Muscle of back (tissue), 3 donors: ENCODE measurements at regions not wholly inside any gene's neighbourhood (a gene's known extent, or its start where the extent isn't known, plus 50 kb on each side); places are given as distances from the start of the nearest gene placed in this dataset.
"Not testable (repeated sequence)": the region's sequence is repeated elsewhere in the genome, so short reads cannot be mapped to it uniquely, and the experiment has no call there.

Source experiments
- DNase-seq, 3 donors: peaks; one replicate each; pipeline versions ENCODE4 v3.0.0 to v3.0.0-alpha.2; 2013

- DNase-seq, result no peak
Observed at GRCh38 chr2:216950547-216950946, 90.7 kb upstream of the TNP1 start.

GRCh38 chr2:216949700-216950413 lies 90.0 kb upstream of the TNP1 start:
- no peak for DNase-seq

- DNase-seq, result no peak
Observed at GRCh38 chr2:216947055-216947454, 87.2 kb upstream of the TNP1 start.

DNA sequence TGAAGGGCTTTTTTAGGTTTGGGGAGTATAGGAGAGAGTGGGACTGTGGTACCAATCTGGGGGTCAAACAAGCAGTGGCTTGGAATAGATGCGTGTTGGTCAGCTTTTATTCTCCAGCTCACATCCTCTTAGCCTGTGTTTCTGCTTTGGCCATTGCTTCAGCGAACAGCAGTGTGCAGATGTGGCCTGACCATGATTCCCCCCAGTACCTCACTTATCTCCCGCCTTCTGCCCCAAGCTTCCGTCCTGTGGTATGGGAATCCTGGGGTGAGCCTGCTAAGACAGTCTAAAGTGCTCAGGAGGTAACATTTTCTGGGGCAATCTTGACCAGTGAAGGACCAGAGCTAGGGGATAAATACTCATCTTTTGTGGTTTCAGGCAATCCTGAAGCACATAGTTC lies 84.9 kb upstream of the TNP1 start:
- DNase-seq, result no peak

DNA sequence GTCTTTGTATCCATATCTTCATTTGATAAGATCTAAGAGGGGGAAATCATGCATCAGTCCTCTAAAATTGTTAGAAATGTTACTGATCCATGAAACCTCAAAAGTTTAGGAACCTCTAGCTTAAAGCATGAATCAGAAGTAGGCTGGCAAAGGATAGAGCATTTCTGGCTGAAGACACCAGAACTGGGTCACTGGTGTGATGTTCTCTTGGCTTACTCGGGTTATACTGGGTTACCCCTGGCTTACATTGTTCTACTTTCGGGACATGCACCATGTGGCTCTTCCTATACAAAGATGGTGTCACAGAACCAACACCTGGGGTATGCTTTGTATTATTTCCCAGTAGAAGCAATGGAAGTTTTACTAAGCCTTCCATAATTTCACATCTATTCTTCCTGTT lies 83.2 kb upstream of the TNP1 start:
- DNase-seq, result no peak

- DNase-seq, result no peak
Observed at GRCh38 chr2:216942465-216942864, 82.6 kb upstream of the TNP1 start.

GRCh38 chr2:216942016-216942415 lies 82.2 kb upstream of the TNP1 start:
- no peak for DNase-seq

DNA sequence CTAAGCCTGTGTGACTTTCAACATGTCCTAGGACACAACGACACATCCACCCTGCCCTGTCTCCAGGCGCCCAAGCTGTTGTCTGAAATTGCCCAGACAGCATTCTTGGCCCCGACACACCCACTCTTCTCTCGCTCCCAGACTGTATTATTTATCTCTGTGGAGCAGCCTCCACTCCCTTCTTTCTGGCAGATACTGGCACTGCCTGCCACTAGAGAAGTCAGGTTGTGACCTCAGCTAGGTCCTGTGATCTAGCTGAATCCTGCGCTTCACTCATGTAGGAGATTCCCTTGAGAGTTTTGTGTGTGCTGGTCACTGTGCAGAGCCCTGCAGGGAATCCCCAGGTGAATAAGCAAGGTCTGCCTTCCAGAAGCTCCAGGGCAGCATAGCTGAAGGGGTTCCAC lies 77.1 kb upstream of the TNP1 start:
- no peak for DNase-seq

DNA sequence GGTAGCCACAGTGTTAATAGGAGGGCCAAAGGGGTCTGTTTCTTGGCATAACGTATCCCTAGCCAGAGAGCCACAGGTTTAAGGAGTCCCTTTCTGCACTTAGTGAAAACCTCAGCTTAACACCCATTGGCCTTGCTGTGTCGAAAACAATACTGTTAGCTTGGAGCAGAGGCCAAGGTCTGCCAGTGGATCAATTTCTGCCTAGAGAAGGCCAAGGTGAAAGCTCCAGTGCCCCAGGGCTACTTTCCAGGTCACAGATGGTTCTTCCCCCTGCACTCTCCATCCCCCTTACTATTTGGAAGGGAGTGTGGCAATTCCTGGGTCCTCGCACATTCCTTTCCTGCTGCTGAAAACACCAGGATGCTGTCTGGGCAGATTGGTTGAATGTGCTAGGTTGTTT lies 74.8 kb upstream of the TNP1 start:
- no peak for DNase-seq

GRCh38 chr2:216934151-216934550 lies 74.3 kb upstream of the TNP1 start:
- DNase-seq, result no peak

DNA sequence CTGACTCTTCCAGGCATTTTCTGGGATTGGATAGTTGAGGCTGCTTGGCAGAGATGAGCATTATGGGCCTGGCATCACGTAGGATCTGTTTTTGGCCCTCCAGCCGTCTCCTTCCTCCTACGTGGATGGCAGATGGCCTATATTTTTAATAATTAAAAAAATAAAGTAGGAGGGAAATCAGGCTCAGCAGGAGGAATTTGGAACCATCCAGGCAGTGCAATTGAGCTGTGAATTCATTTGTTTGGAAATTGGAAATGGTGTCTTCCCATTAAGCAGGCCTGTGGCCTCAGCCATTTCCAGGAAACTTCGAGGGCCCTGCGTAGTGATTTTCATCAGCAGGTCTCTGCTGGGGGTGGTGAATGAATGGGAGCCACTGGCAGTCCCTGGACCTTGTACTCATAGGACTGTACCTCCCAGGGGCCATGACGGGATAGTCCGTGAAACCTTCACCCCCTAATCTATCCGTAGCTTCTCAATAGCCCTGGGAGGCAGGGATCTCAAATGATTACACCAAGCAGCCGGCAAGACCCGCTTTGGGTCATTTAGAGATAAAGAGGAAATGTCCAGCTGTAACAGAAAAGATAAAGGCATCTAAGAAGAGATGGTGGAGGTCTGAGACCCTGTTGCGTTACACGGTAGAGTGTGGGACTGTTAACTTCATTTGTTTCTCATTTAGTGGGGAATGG lies 73.1 kb upstream of the TNP1 start:
- DNase-seq, result no peak

GRCh38 chr2:216932113-216932862 lies 72.4 kb upstream of the TNP1 start:
- no peak for DNase-seq

DNA sequence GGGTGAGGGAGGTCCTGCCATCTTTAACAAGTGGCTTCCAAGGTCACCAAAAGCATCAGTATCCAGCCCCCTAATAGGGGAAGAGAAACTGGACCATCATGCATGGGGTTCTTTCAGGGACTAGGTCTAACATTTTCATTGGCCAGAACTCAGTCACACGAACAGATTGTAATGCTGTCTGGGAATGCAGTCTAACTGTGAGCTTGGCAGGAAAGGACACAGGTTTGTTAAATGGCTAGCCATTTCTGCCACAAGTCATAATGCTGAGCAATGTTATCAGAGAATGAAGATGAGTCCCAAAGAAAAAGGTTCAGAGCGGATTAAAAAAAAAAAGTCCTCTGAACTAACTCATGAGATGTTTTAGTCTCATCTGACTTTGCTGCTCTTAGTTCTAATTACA lies 70.9 kb upstream of the TNP1 start:
- DNase-seq, result no peak

DNA sequence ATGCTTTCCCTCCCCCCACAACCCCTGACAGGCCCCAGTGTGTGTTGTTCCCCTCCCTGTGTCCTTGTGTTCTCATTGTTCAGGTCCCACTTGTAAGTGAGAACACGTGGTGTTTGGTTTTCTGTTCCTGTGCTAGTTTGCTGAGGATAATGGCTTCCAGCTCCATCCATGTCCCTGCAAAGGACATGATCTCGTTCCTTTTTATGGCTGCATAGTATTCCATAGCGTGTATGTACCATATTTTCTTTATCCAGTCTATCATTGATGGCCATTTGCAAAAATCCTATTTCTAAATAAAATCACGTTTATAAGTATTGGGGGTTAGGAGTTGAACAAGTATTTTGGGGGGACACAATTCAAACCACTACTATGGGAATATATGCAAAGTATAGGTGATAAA lies 69.5 kb upstream of the TNP1 start:
- not testable (repeated sequence) for DNase-seq

- DNase-seq, result no peak
Observed at GRCh38 chr2:216927163-216927562, 67.3 kb upstream of the TNP1 start.

GRCh38 chr2:216925636-216926366 lies 65.9 kb upstream of the TNP1 start:
- no peak for DNase-seq

GRCh38 chr2:216925006-216925405 lies 65.1 kb upstream of the TNP1 start:
- DNase-seq, result no peak

DNA sequence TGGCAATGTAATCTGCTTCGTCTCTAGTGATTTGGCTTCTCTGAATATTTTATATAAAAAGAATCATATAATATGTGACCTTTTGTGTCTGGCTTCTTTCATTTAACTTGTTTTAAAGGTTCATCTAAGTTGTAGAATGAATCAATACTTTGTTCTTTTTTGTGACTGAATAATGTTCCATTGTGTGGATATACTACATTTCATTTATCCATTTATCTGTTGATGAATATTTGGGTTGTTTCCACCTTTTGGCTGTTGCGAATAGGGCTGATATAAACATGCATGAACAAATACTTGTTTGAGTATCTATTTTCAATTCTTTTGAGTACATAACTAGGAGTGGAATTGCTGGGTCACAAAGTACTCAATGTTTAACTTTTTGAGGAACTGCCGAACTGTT lies 63.8 kb upstream of the TNP1 start:
- no peak for DNase-seq

DNA sequence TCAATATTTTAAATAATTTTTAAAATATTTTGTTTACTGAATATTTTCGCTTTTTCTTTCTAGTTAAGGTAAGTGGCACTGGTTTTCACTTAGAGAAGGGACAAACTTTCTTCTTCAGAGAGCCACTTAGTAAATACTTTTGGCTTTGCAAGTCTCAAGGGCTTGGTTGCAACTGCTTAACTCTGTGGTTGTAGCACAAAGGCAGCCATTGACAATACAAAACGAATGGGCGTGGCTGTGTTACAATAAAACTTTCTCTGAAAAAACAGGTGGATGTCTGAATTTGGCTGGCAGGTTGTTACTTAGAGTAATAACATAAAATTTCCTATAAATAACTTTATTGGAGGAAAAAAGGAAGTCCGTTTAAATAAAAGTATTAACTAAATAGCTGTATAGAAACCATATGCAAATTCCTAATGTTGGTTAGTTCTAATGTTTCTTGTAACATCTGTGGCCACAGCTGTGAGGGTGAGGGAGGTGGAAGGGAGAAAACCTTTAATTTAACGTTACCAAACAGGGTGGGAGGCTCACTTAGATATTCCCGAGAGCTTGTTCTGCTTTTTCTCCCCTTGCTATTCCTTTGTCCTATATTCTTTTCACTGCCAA lies 62.4 kb upstream of the TNP1 start:
- no peak for DNase-seq

GRCh38 chr2:216920937-216921456 lies 61.1 kb upstream of the TNP1 start:
- peak in 1 of 3 donors; percentile 59 for DNase-seq

GRCh38 chr2:216920143-216920876 lies 60.4 kb upstream of the TNP1 start:
- peak in 1 of 3 donors; percentile 66 for DNase-seq
